ENCODE measurements at regions not wholly inside any gene's neighbourhood (a gene's known extent, or its start where the extent isn't known, plus 50 kb on each side); places are given as distances from the start of the nearest gene placed in this dataset.

DNA sequence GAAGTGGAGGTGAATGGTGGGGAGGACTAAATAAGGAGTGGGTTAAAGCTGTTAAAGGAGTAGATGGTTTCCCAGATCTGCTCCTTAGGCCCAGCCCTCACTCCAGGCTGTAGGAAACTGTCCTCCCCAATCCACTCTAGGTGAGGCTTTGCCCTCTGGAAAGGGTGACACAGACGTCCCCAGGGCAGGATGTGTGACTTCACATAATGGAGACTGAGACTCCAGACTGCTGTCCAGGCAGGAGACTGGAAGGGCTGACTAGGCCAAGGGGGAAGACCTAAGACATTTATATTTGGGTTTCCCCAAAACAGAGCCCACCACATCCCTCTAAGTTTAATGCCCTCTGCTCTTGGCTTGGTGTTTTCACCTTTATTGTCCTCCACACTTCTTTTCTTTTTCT is 488.5 kb downstream of the SHQ1 start:
- WGBS, 2 experiments (ENCODE audit: extremely low coverage in 2 of 2, insufficient read length in 1 of 2): no CpG with 5 or more reads among the region's 1 CpG
- intact Hi-C loops (cut with micrococcal nuclease): no loop called here
- H3K27me3 ChIP-seq (ENCODE audit: control insufficient read depth, insufficient read depth, low read length): peaks cover 18% of the 10 kb centered on the region
- ChIA-PET POLR2A (ENCODE audit: unreplicated experiment) (no interaction called here), CTCF (no interaction called here)
- no peak overlapping the region for H2BK20ac ChIP-seq (ENCODE audit: low read depth, low read length)
- H4K20me1 ChIP-seq (ENCODE audit: insufficient read depth, low read length): no peaks in the 10 kb centered on the region; the same call in 1 of the 2 replicates
- no peak overlapping the region for H4K5ac ChIP-seq (ENCODE audit: low read depth, low read length)
- no peak overlapping the region for H2AFZ ChIP-seq (replicated peaks; ENCODE audit: low read length, poor library complexity)
- no peaks in the 10 kb centered on the region for H3K9me1 ChIP-seq (ENCODE audit: insufficient read depth, low read length)
- no peak for ATAC-seq (ENCODE audit: low read depth)
- no peak overlapping the region for H3K23ac ChIP-seq (ENCODE audit: low read depth, low read length)
- no peak overlapping the region for H4K91ac ChIP-seq (ENCODE audit: insufficient read depth, low read depth, low read length)
- H3K4me3 ChIP-seq (ENCODE audit: insufficient read depth, low read depth, low read length): no peak overlapping the region
- no peak overlapping the region for H2AK5ac ChIP-seq (ENCODE audit: low read depth, low read length)
- no peak for DNase-seq
- no peaks in the 10 kb centered on the region for H3K4me1 ChIP-seq (ENCODE audit: control insufficient read depth, insufficient read depth, low read length)
- no peak overlapping the region for H3K4me2 ChIP-seq (ENCODE audit: low read depth, low read length)
- dilution Hi-C loops (cut with HindIII; ENCODE audit: low sequenced_read_pairs, unreplicated experiment): no loop called here
- H3K27ac ChIP-seq (ENCODE audit: insufficient read depth, low read length): no peak overlapping the region
- no peak overlapping the region for H2BK15ac ChIP-seq (ENCODE audit: low read depth, low read length)
- no peak overlapping the region for H3K56ac ChIP-seq (ENCODE audit: extremely low read depth, insufficient read depth, low read length)
- H3K14ac ChIP-seq (replicated peaks; ENCODE audit: low read depth, low read length): no peak overlapping the region
- no peak overlapping the region for H2BK5ac ChIP-seq (ENCODE audit: low read depth, low read length, poor library complexity, severe bottlenecking)
- no peak overlapping the region for H2AK9ac ChIP-seq (replicated peaks; ENCODE audit: low read depth, low read length, poor library complexity)
- H3K4ac ChIP-seq (ENCODE audit: low read depth, low read length): no peak overlapping the region
- in situ Hi-C loops (cut with MboI; ENCODE audit: low sequenced_read_pairs): no loop called here
- H3K36me3 ChIP-seq (ENCODE audit: control insufficient read depth, insufficient read depth, low read length): no peaks in the 10 kb centered on the region
- no TSS peak for BruUV-seq (replicated peaks)
- no peak overlapping the region for H3K9ac ChIP-seq (ENCODE audit: low read depth, low read length)
- H3K79me1 ChIP-seq (ENCODE audit: low read depth in 1 of 2, low read length in 2 of 2): no peaks in the 10 kb centered on the region
- no peak overlapping the region for H2BK120ac ChIP-seq (ENCODE audit: low read depth, low read length)
- H3K18ac ChIP-seq (ENCODE audit: low read depth, low read length): no peak overlapping the region
- no peak for TF ChIP-seq RCOR1 (IDR thresholded peaks at IDR 0.05; ENCODE audit: insufficient replicate concordance, low read length)
- TF ChIP-seq RAD21 (IDR thresholded peaks at IDR 0.05; ENCODE audit: low read length): no peak
- no peak for TF ChIP-seq FOS (IDR thresholded peaks at IDR 0.05; ENCODE audit: low read depth, low read length)
- TF ChIP-seq NFE2L2 (IDR thresholded peaks at IDR 0.05; ENCODE audit: low read depth, low read length): no peak
- no peak for TF ChIP-seq RFX5 (IDR thresholded peaks at IDR 0.05; ENCODE audit: low read depth, low read length)
- TF ChIP-seq MXI1 (IDR thresholded peaks at IDR 0.05; ENCODE audit: borderline replicate concordance, low read depth, low read length): no peak
- TF ChIP-seq, protein P1, sequence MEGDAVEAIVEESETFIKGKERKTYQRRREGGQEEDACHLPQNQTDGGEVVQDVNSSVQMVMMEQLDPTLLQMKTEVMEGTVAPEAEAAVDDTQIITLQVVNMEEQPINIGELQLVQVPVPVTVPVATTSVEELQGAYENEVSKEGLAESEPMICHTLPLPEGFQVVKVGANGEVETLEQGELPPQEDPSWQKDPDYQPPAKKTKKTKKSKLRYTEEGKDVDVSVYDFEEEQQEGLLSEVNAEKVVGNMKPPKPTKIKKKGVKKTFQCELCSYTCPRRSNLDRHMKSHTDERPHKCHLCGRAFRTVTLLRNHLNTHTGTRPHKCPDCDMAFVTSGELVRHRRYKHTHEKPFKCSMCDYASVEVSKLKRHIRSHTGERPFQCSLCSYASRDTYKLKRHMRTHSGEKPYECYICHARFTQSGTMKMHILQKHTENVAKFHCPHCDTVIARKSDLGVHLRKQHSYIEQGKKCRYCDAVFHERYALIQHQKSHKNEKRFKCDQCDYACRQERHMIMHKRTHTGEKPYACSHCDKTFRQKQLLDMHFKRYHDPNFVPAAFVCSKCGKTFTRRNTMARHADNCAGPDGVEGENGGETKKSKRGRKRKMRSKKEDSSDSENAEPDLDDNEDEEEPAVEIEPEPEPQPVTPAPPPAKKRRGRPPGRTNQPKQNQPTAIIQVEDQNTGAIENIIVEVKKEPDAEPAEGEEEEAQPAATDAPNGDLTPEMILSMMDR (conservative IDR thresholded peaks at IDR 0.05; ENCODE audit: low read depth, low read length): no peak
- TF ChIP-seq, protein P2, sequence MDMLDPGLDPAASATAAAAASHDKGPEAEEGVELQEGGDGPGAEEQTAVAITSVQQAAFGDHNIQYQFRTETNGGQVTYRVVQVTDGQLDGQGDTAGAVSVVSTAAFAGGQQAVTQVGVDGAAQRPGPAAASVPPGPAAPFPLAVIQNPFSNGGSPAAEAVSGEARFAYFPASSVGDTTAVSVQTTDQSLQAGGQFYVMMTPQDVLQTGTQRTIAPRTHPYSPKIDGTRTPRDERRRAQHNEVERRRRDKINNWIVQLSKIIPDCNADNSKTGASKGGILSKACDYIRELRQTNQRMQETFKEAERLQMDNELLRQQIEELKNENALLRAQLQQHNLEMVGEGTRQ (IDR thresholded peaks at IDR 0.05; ENCODE audit: low read depth, low read length): no peak
- no peak for TF ChIP-seq CEBPB (IDR thresholded peaks at IDR 0.05; ENCODE audit: low read depth, low read length)
- TF ChIP-seq MAFK (IDR thresholded peaks at IDR 0.05; ENCODE audit: low read depth, low read length): no peak
- H3K9me3 ChIP-seq (ENCODE audit: control insufficient read depth, insufficient read depth, low read length): no peaks in the 10 kb centered on the region
- no peak overlapping the region for H4K8ac ChIP-seq (ENCODE audit: low read depth in 2 of 2, low read length in 2 of 2)

Data from IMR-90 (cell line).